GM23338 (cell line): ENCODE measurements at regions not wholly inside any gene's neighbourhood (a gene's known extent, or its start where the extent isn't known, plus 50 kb on each side); places are given as distances from the start of the nearest gene placed in this dataset.

Experiments used
- CREB1 ChIP-seq: fragments of 250-450 bp; sonication (Bioruptor Pico); IDR thresholded peaks from 2 replicates; pipeline ENCODE4 v1.5.0; 2020; ENCODE audit warnings: low read depth, mild to moderate bottlenecking, moderate library complexity
- CTCF ChIP-seq, 2 experiments: fragments of 200-600 bp in 1 of 2; sonication (generic) in 1 of 2; conservative IDR thresholded peaks; 2 replicates each; pipeline versions ENCODE4 v1.5.1 to v1.6.1; 2016 to 2017; ENCODE audit warnings: antibody characterized with exemption in 2 of 2, low read depth in 2 of 2, mild to moderate bottlenecking in 2 of 2, moderate library complexity in 1 of 2
- EZH2 ChIP-seq: fragments of 200-600 bp; sonication (generic); IDR thresholded peaks from one replicate; pipeline ENCODE4 v1.8.0; 2017; ENCODE audit warnings: antibody characterized with exemption, mild to moderate bottlenecking, low read depth; ENCODE audit not compliant: unreplicated experiment
- EZH2phosphoT487 ChIP-seq: fragments of 200-600 bp; sonication (generic); IDR thresholded peaks from one replicate; pipeline ENCODE4 v1.8.1; 2018; ENCODE audit warnings: antibody characterized with exemption; ENCODE audit not compliant: unreplicated experiment
- JUNB ChIP-seq: IDR thresholded peaks from one replicate; pipeline ENCODE4 v1.6.1; 2016; ENCODE audit warnings: antibody characterized with exemption; ENCODE audit not compliant: unreplicated experiment
- NANOG ChIP-seq: IDR thresholded peaks from 2 replicates; pipeline ENCODE4 v1.6.1; 2016; ENCODE audit warnings: antibody characterized with exemption, borderline replicate concordance
- POLR2AphosphoS5 ChIP-seq: IDR thresholded peaks from 2 replicates; pipeline ENCODE4 v1.6.1; 2016; ENCODE audit warnings: antibody characterized with exemption, low read depth
- REST ChIP-seq: IDR thresholded peaks from one replicate; pipeline ENCODE4 v1.6.1; 2018; ENCODE audit warnings: antibody characterized with exemption; ENCODE audit not compliant: unreplicated experiment
- STAT1 ChIP-seq: IDR thresholded peaks from one replicate; pipeline ENCODE4 v1.6.1; 2016; ENCODE audit warnings: antibody characterized with exemption; ENCODE audit not compliant: unreplicated experiment
- ZNF331 ChIP-seq: fragments of 250-450 bp; sonication (Bioruptor Pico); IDR thresholded peaks from 2 replicates; pipeline ENCODE4 v1.5.0; 2020; ENCODE audit warnings: low read depth, mild to moderate bottlenecking, moderate library complexity
- ZNF462 ChIP-seq: fragments of 250-450 bp; sonication (Bioruptor Pico); IDR thresholded peaks from 2 replicates; pipeline ENCODE4 v1.5.0; 2020; ENCODE audit warnings: mild to moderate bottlenecking, moderate library complexity
- TF ChIP-seq, protein P1 (sequence below): IDR thresholded peaks from 2 replicates; pipeline ENCODE4 v1.6.1; 2016; ENCODE audit warnings: antibody characterized with exemption

DNA sequence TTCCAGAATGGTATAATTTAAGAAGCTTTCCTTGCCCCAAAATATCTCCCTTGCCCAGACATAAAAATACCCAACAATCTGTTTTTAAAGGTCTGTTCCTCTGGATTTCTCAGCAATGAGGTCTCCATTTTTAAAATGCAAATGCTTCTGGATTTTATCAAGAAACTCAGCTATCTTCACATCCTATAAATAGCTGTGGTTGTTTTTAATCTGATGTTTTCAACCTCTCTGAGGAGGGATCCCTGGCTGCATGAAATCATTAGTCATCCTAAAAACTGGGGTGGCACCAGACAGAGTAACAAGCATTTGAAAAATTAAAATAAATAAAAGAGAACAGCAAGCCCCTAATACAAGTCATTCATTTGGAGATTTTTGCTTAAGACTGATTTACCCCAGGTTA is 168.5 kb upstream of the ID4 start:
- TF ChIP-seq POLR2AphosphoS5 = no peak
- TF ChIP-seq CTCF (conservative IDR thresholded peaks at IDR 0.05; ENCODE audit: low read depth in 2 of 2) = no peak
- TF ChIP-seq EZH2phosphoT487 = no peak
- no peak for TF ChIP-seq EZH2
- no peak for TF ChIP-seq STAT1
- no peak for TF ChIP-seq CREB1 (CRISPR knock-in tag)
- no peak for TF ChIP-seq REST
- TF ChIP-seq, protein P1, sequence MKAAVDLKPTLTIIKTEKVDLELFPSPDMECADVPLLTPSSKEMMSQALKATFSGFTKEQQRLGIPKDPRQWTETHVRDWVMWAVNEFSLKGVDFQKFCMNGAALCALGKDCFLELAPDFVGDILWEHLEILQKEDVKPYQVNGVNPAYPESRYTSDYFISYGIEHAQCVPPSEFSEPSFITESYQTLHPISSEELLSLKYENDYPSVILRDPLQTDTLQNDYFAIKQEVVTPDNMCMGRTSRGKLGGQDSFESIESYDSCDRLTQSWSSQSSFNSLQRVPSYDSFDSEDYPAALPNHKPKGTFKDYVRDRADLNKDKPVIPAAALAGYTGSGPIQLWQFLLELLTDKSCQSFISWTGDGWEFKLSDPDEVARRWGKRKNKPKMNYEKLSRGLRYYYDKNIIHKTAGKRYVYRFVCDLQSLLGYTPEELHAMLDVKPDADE = no peak
- TF ChIP-seq ZNF331 (CRISPR knock-in tag) = no peak
- no peak for TF ChIP-seq ZNF462
- no peak for TF ChIP-seq NANOG
- TF ChIP-seq JUNB = no peak
